Neural cell (in vitro differentiated cells): ENCODE measurements at regions not wholly inside any gene's neighbourhood (a gene's known extent, or its start where the extent isn't known, plus 50 kb on each side); places are given as distances from the start of the nearest gene placed in this dataset.

Experiments
- H2AFZ ChIP-seq: fragments of 200-600, 300-800 bp; sonication (generic), shearing (Covaris generic); 2 replicates; pipeline ENCODE4 v1.6.0; 2014; ENCODE audit warnings: low read depth, mild to moderate bottlenecking, antibody characterized with exemption, low read length, moderate library complexity
- H3F3A ChIP-seq: fragments of 200-600 bp; shearing (Covaris generic); 2 replicates; pipeline ENCODE4 v1.6.1; 2016; ENCODE audit warnings: mild to moderate bottlenecking, moderate library complexity, mixed read lengths, antibody characterized with exemption, low read length; ENCODE audit not compliant: insufficient read depth, poor library complexity, severe bottlenecking
- H3K27ac ChIP-seq: fragments of 200-600, 300-800 bp; sonication (generic), shearing (Covaris generic); 2 replicates; pipeline ENCODE4 v1.5.1; 2014; ENCODE audit warnings: mild to moderate bottlenecking, low read length, moderate library complexity
- H3K27me3 ChIP-seq: fragments of 300-800, 200-600 bp; sonication (generic), shearing (Covaris generic); 2 replicates; pipeline ENCODE4 v1.6.0; 2014; ENCODE audit warnings: mild to moderate bottlenecking, low read depth, low read length, moderate library complexity; ENCODE audit not compliant: insufficient read depth
- H3K36me3 ChIP-seq: fragments of 300-800, 200-600 bp; sonication (generic), shearing (Covaris generic); 2 replicates; pipeline ENCODE4 v1.5.1; 2014; ENCODE audit warnings: mild to moderate bottlenecking, antibody characterized with exemption, low read length, moderate library complexity; ENCODE audit not compliant: insufficient read depth
- H3K4me2 ChIP-seq: fragments of 300-800, 200-600 bp; sonication (generic), shearing (Covaris generic); 2 replicates; pipeline ENCODE4 v1.6.0; 2014; ENCODE audit warnings: mild to moderate bottlenecking, low read length
- H3K4me3 ChIP-seq: fragments of 300-800, 200-600 bp; sonication (generic), shearing (Covaris generic); 2 replicates; pipeline ENCODE4 v1.5.1; 2014; ENCODE audit warnings: mild to moderate bottlenecking, low read length, moderate library complexity
- H3K79me2 ChIP-seq: fragments of 200-600 bp; shearing (Covaris generic); replicated peaks from 2 replicates; pipeline ENCODE4 v1.6.0; 2014; ENCODE audit warnings: mild to moderate bottlenecking, low read length, moderate library complexity; ENCODE audit not compliant: insufficient read depth
- H3K9ac ChIP-seq: fragments of 300-800, 200-600 bp; sonication (generic), shearing (Covaris generic); 2 replicates; pipeline ENCODE4 v1.6.1; 2016; ENCODE audit warnings: mild to moderate bottlenecking, low read length, mixed read lengths
- H3K9me2 ChIP-seq: fragments of 200-600 bp; shearing (Covaris generic); 2 replicates; pipeline ENCODE4 v1.6.1; 2016; ENCODE audit warnings: mild to moderate bottlenecking, low read length, mixed read lengths; ENCODE audit not compliant: insufficient read depth
- H3K9me3 ChIP-seq: fragments of 200-600, 300-800 bp; sonication (generic), shearing (Covaris generic); 2 replicates; pipeline ENCODE4 v1.6.1; 2016; ENCODE audit warnings: mild to moderate bottlenecking, mixed run types, low read length, moderate library complexity, mixed read lengths
- H4K20me1 ChIP-seq: fragments of 200-600 bp; shearing (Covaris generic); 2 replicates; pipeline ENCODE4 v1.6.1; 2016; ENCODE audit warnings: mild to moderate bottlenecking, mixed run types; ENCODE audit not compliant: insufficient read depth
- EP300 ChIP-seq: fragments of 450-650 bp; conservative IDR thresholded peaks from 2 replicates; pipeline ENCODE4 v1.6.1; 2014; ENCODE audit warnings: antibody characterized with exemption, mild to moderate bottlenecking, moderate library complexity; ENCODE audit not compliant: poor library complexity, severe bottlenecking
- EZH2 ChIP-seq: fragments of 200-600, 300-800 bp; shearing (Covaris generic), sonication (generic); IDR thresholded peaks from 2 replicates; pipeline ENCODE4 v1.6.1; 2014; ENCODE audit warnings: antibody characterized with exemption, low read length, borderline replicate concordance, mild to moderate bottlenecking; ENCODE audit not compliant: insufficient read depth, poor library complexity, severe bottlenecking
- MXI1 ChIP-seq: fragments of 450-650 bp; conservative IDR thresholded peaks from 2 replicates; pipeline ENCODE4 v1.6.1; 2014; ENCODE audit warnings: antibody characterized with exemption, mild to moderate bottlenecking; ENCODE audit not compliant: poor library complexity, severe bottlenecking
- POLR2AphosphoS5 ChIP-seq: IDR thresholded peaks from 2 replicates; pipeline ENCODE4 v1.6.1; 2012
- RAD21 ChIP-seq: fragments of 450-650 bp; conservative IDR thresholded peaks from 2 replicates; pipeline ENCODE4 v1.6.1; 2014; ENCODE audit warnings: antibody characterized with exemption, mild to moderate bottlenecking, moderate library complexity
- SMC3 ChIP-seq: fragments of 450-650 bp; conservative IDR thresholded peaks from 2 replicates; pipeline ENCODE4 v1.6.1; 2014; ENCODE audit warnings: antibody characterized with exemption, mild to moderate bottlenecking, moderate library complexity; ENCODE audit not compliant: poor library complexity
- TAF1 ChIP-seq: IDR thresholded peaks from 2 replicates; pipeline ENCODE4 v1.6.1; 2012; ENCODE audit warnings: low read depth
- TF ChIP-seq, protein P1 (sequence below): IDR thresholded peaks from 2 replicates; pipeline ENCODE4 v1.6.1; 2012; ENCODE audit warnings: borderline replicate concordance
- TF ChIP-seq, protein P2 (sequence below): fragments of 450-650 bp; IDR thresholded peaks from 2 replicates; pipeline ENCODE4 v1.5.1; 2014; ENCODE audit warnings: antibody characterized with exemption, mild to moderate bottlenecking, moderate library complexity; ENCODE audit not compliant: poor library complexity, severe bottlenecking

DNA sequence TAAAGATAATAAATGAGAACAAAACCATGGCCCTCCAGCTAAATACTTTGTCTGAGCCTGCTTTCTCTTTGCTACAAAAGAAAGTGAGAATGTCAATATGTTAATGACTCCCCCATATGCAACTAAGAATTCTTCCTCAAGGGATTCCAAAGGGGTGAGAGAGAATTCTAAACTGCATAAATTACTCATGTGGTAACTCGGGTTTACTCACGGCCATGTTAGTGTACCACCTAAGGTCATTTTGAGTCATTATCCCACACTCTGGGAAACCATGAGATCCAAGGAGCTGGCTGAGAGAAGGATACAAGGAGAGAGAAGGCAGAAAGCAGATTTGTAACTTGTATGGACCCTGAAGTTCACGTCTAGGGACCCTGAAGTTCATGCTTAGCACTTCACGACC, 190.3 kb downstream of the DHX15 start:
- Histone ChIP-seq H3K79me2 (no peaks in the 10 kb centered on the region), H3K27ac (no peak overlapping the region)

DNA sequence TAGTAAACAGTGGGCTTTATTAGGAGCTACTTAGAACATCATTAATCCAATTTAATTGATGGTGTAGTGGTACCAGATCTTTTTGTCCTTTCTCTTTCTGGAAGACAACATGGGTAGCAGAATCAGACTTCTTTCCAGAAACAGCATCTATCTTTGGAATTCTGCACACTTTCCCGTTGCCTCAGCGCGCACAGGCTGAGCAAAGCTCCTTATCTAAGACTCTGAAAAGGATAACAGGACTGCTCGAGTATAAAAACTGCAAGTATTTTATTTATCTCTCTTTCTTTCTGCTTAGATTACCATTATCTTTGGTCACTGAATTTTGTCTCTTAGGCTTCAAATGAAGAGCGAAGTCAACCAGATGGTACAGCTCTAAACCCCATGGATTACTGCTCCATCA, 191.7 kb downstream of the DHX15 start:
- Histone ChIP-seq H3F3A (no peaks in the 10 kb centered on the region), H3K79me2 (no peaks in the 10 kb centered on the region), H3K4me3 (peak overlapping the region; percentile 3), H3K9me2 (no peaks in the 10 kb centered on the region), H3K27ac (peak overlapping the region; percentile 55), H3K9me3 (no peaks in the 10 kb centered on the region), H4K20me1 (no peaks in the 10 kb centered on the region), H3K9ac (no peak overlapping the region), H2AFZ (no peak overlapping the region), H3K27me3 (no peaks in the 10 kb centered on the region), H3K4me2 (no peak overlapping the region), H3K36me3 (no peaks in the 10 kb centered on the region)
- TF ChIP-seq MXI1 (no peak), RAD21 (no peak), EP300 (no peak), TAF1 (no peak), POLR2AphosphoS5 (no peak), SMC3 (no peak), EZH2 (no peak)
- TF ChIP-seq, protein P1, sequence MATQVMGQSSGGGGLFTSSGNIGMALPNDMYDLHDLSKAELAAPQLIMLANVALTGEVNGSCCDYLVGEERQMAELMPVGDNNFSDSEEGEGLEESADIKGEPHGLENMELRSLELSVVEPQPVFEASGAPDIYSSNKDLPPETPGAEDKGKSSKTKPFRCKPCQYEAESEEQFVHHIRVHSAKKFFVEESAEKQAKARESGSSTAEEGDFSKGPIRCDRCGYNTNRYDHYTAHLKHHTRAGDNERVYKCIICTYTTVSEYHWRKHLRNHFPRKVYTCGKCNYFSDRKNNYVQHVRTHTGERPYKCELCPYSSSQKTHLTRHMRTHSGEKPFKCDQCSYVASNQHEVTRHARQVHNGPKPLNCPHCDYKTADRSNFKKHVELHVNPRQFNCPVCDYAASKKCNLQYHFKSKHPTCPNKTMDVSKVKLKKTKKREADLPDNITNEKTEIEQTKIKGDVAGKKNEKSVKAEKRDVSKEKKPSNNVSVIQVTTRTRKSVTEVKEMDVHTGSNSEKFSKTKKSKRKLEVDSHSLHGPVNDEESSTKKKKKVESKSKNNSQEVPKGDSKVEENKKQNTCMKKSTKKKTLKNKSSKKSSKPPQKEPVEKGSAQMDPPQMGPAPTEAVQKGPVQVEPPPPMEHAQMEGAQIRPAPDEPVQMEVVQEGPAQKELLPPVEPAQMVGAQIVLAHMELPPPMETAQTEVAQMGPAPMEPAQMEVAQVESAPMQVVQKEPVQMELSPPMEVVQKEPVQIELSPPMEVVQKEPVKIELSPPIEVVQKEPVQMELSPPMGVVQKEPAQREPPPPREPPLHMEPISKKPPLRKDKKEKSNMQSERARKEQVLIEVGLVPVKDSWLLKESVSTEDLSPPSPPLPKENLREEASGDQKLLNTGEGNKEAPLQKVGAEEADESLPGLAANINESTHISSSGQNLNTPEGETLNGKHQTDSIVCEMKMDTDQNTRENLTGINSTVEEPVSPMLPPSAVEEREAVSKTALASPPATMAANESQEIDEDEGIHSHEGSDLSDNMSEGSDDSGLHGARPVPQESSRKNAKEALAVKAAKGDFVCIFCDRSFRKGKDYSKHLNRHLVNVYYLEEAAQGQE: no peak

More for the DNA sequence above, 190.3 kb downstream of the DHX15 start:
- H3K9me2 ChIP-seq: no peaks in the 10 kb centered on the region
- no peak overlapping the region for H2AFZ ChIP-seq
- H3K27me3 ChIP-seq: no peaks in the 10 kb centered on the region
- H3K36me3 ChIP-seq: no peaks in the 10 kb centered on the region
- TF ChIP-seq TAF1: no peak
- TF ChIP-seq MXI1: no peak
- TF ChIP-seq SMC3: no peak
- TF ChIP-seq, protein P2, sequence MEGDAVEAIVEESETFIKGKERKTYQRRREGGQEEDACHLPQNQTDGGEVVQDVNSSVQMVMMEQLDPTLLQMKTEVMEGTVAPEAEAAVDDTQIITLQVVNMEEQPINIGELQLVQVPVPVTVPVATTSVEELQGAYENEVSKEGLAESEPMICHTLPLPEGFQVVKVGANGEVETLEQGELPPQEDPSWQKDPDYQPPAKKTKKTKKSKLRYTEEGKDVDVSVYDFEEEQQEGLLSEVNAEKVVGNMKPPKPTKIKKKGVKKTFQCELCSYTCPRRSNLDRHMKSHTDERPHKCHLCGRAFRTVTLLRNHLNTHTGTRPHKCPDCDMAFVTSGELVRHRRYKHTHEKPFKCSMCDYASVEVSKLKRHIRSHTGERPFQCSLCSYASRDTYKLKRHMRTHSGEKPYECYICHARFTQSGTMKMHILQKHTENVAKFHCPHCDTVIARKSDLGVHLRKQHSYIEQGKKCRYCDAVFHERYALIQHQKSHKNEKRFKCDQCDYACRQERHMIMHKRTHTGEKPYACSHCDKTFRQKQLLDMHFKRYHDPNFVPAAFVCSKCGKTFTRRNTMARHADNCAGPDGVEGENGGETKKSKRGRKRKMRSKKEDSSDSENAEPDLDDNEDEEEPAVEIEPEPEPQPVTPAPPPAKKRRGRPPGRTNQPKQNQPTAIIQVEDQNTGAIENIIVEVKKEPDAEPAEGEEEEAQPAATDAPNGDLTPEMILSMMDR: no peak
- TF ChIP-seq POLR2AphosphoS5: no peak
- TF ChIP-seq, protein P1: no peak
- TF ChIP-seq RAD21: no peak
- no peak for TF ChIP-seq EP300
- no peak for TF ChIP-seq EZH2
- H3K9me3 ChIP-seq: no peaks in the 10 kb centered on the region
- H3K4me3 ChIP-seq: no peak overlapping the region
- H3K4me2 ChIP-seq: no peak overlapping the region
- H3K9ac ChIP-seq: no peak overlapping the region
- no peaks in the 10 kb centered on the region for H4K20me1 ChIP-seq
- no peaks in the 10 kb centered on the region for H3F3A ChIP-seq
